GM18909 (cell line): ENCODE measurements at regions not wholly inside any gene's neighbourhood (a gene's known extent, or its start where the extent isn't known, plus 50 kb on each side); places are given as distances from the start of the nearest gene placed in this dataset.
"Not testable (repeated sequence)": the region's sequence is repeated elsewhere in the genome, so short reads cannot be mapped to it uniquely, and the experiment has no call there.

ENCODE experiments used
- ATAC-seq: cut with Tn5 transposase; IDR thresholded peaks from one replicate; pipeline ENCODE4 v1.9.1; 2021; ENCODE audit warnings: mild to moderate bottlenecking; ENCODE audit not compliant: unreplicated experiment, poor library complexity

DNA sequence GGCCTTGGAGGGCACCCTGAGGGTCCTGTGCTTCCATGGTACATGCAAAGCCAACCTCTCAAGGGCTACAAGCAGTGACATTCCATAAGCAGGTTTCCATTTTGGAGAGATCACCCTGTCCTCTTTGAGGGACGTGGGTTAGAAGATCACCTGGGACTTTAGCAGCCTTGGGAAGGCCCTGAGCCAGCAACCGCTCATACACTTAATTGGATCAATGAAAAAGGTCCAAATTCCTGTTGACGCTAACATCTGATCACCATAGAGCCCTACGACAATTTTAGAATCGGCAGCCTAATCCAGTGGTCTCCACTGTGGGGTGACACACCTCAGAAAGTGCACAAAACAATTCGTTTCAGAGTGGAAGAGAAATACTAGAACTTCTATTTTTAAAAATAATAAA is 196.0 kb upstream of the NR3C1 start:
- ATAC-seq: no peak

- ATAC-seq: no peak
Observed at GRCh38 chr5:143596824-143597223, 193.3 kb upstream of the NR3C1 start.

- no peak for ATAC-seq
Observed at GRCh38 chr5:143594902-143595818, 191.7 kb upstream of the NR3C1 start.

DNA sequence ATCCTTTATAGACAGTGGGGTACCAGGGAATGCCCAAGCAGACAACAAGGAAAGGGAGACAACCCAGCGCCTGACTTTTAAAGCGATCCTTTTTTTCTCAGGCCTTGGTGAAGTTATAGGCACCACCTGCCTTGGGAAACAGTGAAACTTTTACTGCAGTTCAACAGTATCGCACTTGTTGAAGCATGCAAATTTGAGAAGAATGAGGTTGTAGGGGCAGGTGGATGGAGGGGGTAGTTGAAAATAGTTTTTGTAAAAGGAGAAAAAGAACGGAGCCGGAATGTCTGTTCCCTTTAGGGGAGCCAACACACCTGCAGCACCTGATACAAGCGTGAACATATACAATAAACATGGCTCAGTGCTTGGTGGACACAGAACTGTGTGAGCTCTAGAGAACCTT is 190.2 kb upstream of the NR3C1 start:
- no peak for ATAC-seq

DNA sequence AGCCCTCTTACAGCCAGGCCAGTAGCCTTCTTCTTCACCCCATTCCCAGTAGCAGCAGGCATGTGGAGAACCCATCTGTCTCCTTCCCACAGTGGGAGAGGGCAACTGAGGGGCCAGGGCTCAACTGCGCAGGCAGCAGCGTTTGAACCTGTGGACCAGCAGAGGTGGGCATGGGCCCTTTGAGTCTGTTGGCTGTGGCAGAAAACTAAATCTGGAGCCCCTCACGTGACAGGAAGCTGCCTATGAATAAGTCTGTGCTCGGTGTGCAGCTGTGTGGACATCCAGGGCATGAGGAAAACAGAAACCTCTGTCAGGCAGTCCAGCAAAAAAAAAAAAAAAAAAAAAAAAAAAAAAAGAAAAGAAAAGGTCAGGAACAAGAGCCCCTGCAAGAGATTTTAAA is 189.2 kb upstream of the NR3C1 start:
- ATAC-seq: peak; percentile 82

DNA sequence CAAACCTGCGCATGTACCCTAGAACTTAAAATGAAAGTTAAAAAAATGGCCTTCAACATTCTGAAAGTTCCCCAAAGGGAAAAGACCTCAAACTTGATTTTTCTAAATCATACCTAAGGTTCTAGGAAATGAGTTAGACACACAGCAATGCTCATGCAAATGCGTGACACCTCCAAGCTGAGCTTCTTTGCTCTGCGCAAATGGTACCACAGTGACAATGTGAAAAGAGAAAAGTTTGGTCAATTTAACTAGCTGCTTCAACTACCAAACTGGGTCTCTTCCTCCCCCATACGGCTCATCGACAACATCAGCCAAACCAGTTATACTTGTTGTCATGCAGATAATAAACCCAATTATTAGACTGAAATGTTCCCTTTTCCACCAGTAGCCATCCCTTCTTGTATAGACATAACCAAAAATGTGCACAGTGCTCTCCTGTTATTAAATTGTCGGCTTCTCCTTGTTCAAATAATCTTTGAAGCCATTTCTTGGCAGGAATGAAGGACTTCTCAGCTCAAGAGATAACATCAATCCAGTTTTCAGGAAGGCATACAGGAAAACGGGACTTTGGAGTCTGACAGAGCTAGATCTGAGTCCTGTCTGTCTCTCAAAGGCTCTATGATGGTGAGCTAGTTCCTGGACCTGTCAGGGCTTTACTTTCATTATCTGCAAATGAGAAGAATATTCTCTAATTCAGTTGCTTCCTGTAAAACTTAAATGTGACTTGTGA is 185.6 kb upstream of the NR3C1 start:
- ATAC-seq: no peak

GRCh38 chr5:143588121-143588520 is 184.6 kb upstream of the NR3C1 start:
- ATAC-seq: not testable (repeated sequence)

- ATAC-seq: no peak
Observed at GRCh38 chr5:143586781-143587362, 183.4 kb upstream of the NR3C1 start.

DNA sequence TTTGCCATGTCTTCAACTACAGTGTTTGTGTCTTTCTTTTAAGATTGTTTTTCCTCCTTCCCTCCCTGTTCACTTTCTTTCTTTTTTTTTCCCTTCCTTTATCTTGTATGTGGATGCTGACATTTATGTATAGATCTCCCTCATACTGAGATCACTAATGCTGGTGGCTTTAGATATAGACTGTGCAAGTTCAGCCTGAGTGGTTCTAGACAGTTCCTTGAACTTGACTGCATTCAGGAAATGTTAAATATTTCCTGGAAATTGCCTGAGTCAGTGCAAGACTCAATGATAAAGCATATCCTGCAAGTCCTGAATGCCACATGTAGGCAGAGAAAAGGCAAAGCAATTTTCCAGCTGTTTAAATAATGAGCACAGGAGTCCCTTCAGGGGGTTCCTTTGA is 182.5 kb upstream of the NR3C1 start:
- ATAC-seq: no peak

DNA sequence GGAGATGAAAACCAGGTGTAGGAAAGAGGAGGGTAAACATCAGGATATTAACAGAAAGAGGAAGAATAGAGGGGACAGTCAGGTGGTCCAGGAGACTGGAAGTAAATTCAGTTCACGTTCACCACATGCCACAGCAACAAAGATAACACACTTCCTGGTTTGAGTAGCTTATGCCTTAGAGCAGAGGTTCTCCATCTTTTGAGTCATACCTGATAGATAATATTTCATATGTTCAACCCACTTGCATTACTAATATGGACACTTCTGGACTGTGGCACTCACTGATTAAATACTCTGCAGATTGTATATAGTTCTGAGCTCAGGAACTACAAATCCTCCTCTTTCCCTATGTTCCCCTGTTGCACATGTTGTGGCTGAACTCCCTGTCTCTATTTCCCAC is 179.9 kb upstream of the NR3C1 start:
- no peak for ATAC-seq

- ATAC-seq: no peak
Observed at GRCh38 chr5:143582869-143583268, 179.4 kb upstream of the NR3C1 start.

DNA sequence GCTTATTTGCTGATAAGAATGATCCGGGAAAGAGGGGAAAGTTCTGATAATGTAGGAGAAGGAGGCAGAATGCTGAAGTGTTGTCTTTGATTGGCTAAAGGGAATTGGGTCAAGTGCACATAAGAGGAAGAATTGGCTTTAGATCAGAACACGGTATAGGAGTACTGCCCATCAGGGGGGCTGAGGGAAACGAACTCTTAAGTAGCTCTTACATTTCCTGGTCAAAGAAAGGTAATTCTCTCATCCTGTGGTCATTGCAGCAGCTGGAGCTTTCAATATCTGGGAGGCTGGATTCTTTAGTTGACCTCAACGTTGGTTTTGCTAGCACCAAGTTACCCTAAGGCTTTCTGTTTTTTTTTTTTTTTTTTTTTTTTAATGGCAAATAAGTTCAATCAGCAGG is 178.7 kb upstream of the NR3C1 start:
- no peak for ATAC-seq

GRCh38 chr5:143581649-143582048 is 178.2 kb upstream of the NR3C1 start:
- no peak for ATAC-seq

DNA sequence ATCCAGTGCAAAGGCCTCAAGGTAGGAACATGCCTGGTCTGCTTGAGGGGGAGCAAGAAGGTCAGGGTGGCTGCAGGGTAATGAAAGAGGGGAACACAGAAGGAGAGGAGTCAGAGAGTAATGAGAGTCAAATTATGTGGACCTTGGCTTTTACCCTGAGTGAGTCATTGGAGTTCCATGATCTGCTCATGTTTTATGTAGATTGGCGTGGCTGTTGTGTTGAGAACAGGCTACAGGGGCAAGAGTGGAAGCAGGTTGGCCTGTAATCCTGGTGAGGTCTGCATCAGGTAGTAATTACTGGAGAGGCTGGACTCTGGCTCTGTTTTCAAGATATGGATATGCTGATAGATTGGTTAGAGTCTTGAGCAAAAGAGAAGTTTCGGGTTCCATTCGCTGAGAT is 177.7 kb upstream of the NR3C1 start:
- no peak for ATAC-seq

DNA sequence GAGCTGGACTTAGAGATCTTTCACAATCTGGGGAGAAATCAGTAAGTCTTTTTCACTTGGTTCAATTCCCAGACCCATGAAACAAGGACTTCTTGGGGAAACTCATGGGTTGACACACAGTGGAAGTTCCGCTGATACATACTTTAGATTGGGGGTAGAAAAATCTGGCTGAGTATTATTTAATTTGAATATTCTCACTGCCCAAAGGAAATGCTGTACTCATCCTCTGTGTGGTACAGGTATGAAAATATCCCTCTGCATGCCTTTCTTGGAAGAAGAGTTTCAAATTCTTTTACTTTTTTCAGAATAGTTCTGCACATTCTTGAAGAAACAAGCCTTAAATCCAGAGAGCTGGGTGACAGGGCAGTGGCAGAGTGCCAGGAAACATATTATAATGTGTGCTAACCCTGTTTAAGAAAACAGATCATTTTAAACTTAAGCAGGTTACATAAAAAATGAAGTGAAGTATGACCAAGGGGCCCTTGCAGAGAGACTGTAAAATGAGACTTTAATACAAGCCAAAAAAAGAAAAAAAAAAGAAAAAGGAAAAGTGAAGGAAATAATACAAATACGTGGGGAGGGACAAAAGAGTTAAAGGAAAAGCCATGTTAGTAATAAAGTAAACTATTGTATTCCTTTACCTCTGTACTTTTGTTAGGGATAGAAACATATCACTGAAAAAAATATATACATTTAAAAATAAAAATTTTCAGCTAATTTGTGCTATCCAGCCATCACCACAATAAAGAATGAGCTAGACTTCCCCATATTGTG is 173.4 kb upstream of the NR3C1 start:
- no peak for ATAC-seq

GRCh38 chr5:143575286-143575685 is 171.8 kb upstream of the NR3C1 start:
- no peak for ATAC-seq

- ATAC-seq: peak; percentile 30
Observed at GRCh38 chr5:143574236-143574635, 170.8 kb upstream of the NR3C1 start.

- peak; percentile 74 for ATAC-seq
Observed at GRCh38 chr5:143573568-143574170, 170.2 kb upstream of the NR3C1 start.

DNA sequence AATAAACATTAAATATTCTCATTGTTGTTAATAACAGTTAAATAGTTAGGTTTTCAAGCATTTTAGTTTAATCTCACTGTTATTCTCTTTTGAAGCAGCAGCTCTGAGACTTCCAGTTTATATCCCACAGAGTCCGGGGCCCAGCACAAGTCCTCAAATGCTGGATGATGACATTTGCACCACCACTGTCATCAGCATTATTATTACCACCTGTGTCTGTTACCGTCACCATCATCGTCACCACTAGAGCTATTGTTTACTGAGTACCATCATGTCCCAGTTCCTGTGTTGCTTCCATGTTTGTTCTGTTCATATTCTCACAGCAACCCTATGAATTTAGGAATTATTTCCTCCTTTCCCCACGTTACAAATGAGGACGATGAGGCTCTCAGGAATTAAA is 169.2 kb upstream of the NR3C1 start:
- no peak for ATAC-seq
